IMR-90 (cell line): ENCODE measurements at regions not wholly inside any gene's neighbourhood (a gene's known extent, or its start where the extent isn't known, plus 50 kb on each side); places are given as distances from the start of the nearest gene placed in this dataset.
"Not testable (repeated sequence)": the region's sequence is repeated elsewhere in the genome, so short reads cannot be mapped to it uniquely, and the experiment has no call there.

Experiments
- ATAC-seq: fragments of 200-7000 bp; cut with Tn5 transposase; 2 replicates; pipeline ENCODE4 v1.9.1; 2020; ENCODE audit warnings: low read depth, mild to moderate bottlenecking, moderate library complexity
- BruUV-seq: library from RNA; stranded (reverse); fragments of 400-500 nt; replicated peaks from 2 replicates; lab custom pipeline; 2021; lab: Mats Ljungman, UMichigan
- CTCF ChIA-PET: fragments of 300-600 bp; formaldehyde crosslinking; extraction: SDS; loops from one replicate; lab custom pipeline; 2021; ENCODE audit warnings: antibody characterized with exemption; lab: Yijun Ruan, JAX
- POLR2A ChIA-PET: fragments of 300-600 bp; sonication (Branson Sonifier 250); formaldehyde crosslinking; loops from one replicate; lab custom pipeline; 2022; ENCODE audit warnings: antibody characterized with exemption; ENCODE audit not compliant: unreplicated experiment; lab: Charles Lee
- DNase-seq: peaks from one replicate; pipeline ENCODE4 v3.0.0; 2013
- H2AFZ ChIP-seq: replicated peaks from 2 replicates; pipeline ENCODE3; 2013; ENCODE audit warnings: low read length, mild to moderate bottlenecking; ENCODE audit not compliant: poor library complexity
- H2AK5ac ChIP-seq: 2 replicates; pipeline ENCODE4 v1.6.1; 2013; ENCODE audit warnings: low read depth, low read length, inconsistent platforms
- H2AK9ac ChIP-seq: replicated peaks from 2 replicates; pipeline ENCODE3; 2013; ENCODE audit warnings: mild to moderate bottlenecking, low read depth, low read length, moderate library complexity; ENCODE audit not compliant: poor library complexity
- H2BK120ac ChIP-seq: 2 replicates; pipeline ENCODE4 v1.6.1; 2013; ENCODE audit warnings: low read depth, low read length, inconsistent platforms
- H2BK15ac ChIP-seq: 3 replicates; pipeline ENCODE4 v1.6.1; 2013; ENCODE audit warnings: low read depth, low read length, inconsistent platforms
- H2BK20ac ChIP-seq: 2 replicates; pipeline ENCODE4 v1.6.1; 2013; ENCODE audit warnings: low read depth, mild to moderate bottlenecking, inconsistent platforms, low read length, moderate library complexity
- H2BK5ac ChIP-seq: 2 replicates; pipeline ENCODE4 v1.6.1; 2013; ENCODE audit warnings: mild to moderate bottlenecking, low read depth, low read length, inconsistent platforms; ENCODE audit not compliant: poor library complexity, severe bottlenecking
- H3K14ac ChIP-seq: replicated peaks from 2 replicates; pipeline ENCODE4 v1.6.1; 2013; ENCODE audit warnings: low read depth, low read length, inconsistent platforms
- H3K18ac ChIP-seq: 2 replicates; pipeline ENCODE4 v1.6.1; 2013; ENCODE audit warnings: low read depth, low read length, control low read depth
- H3K23ac ChIP-seq: 2 replicates; pipeline ENCODE4 v1.6.1; 2013; ENCODE audit warnings: low read depth, low read length, inconsistent platforms
- H3K27ac ChIP-seq: 2 replicates; pipeline ENCODE4 v1.5.1; 2013; ENCODE audit warnings: mild to moderate bottlenecking, control low read depth, low read length; ENCODE audit not compliant: insufficient read depth
- H3K27me3 ChIP-seq: 2 replicates; pipeline ENCODE4 v1.6.1; 2013; ENCODE audit warnings: low read length; ENCODE audit not compliant: control insufficient read depth, insufficient read depth
- H3K36me3 ChIP-seq: 2 replicates; pipeline ENCODE4 v1.6.1; 2013; ENCODE audit warnings: low read length, mixed read lengths; ENCODE audit not compliant: control insufficient read depth, insufficient read depth
- H3K4ac ChIP-seq: 2 replicates; pipeline ENCODE4 v1.6.1; 2013; ENCODE audit warnings: low read depth, low read length, inconsistent platforms
- H3K4me1 ChIP-seq: 2 replicates; pipeline ENCODE4 v1.6.1; 2013; ENCODE audit warnings: low read length, mixed read lengths; ENCODE audit not compliant: control insufficient read depth, insufficient read depth
- H3K4me2 ChIP-seq: 2 replicates; pipeline ENCODE4 v1.6.1; 2013; ENCODE audit warnings: low read depth, mild to moderate bottlenecking, control low read depth, low read length, moderate library complexity
- H3K4me3 ChIP-seq: 2 replicates; pipeline ENCODE4 v1.5.1; 2013; ENCODE audit warnings: low read depth, mild to moderate bottlenecking, control low read depth, low read length, moderate library complexity; ENCODE audit not compliant: insufficient read depth
- H3K56ac ChIP-seq: 2 replicates; pipeline ENCODE4 v1.6.1; 2013; ENCODE audit warnings: low read length, inconsistent platforms; ENCODE audit not compliant: insufficient read depth; ENCODE audit errors: extremely low read depth
- H3K79me1 ChIP-seq, 2 experiments: 2 replicates each; pipeline ENCODE4 v1.6.1; 2013; ENCODE audit warnings: low read length in 2 of 2, inconsistent platforms in 1 of 2, low read depth in 1 of 2
- H3K9ac ChIP-seq: 2 replicates; pipeline ENCODE4 v1.6.1; 2013; ENCODE audit warnings: low read depth, low read length, control low read depth
- H3K9me1 ChIP-seq: 2 replicates; pipeline ENCODE4 v1.6.1; 2013; ENCODE audit warnings: low read length, inconsistent platforms; ENCODE audit not compliant: insufficient read depth
- H3K9me3 ChIP-seq: 2 replicates; pipeline ENCODE4 v1.6.1; 2013; ENCODE audit warnings: low read length; ENCODE audit not compliant: control insufficient read depth, insufficient read depth
- H4K20me1 ChIP-seq: 2 replicates; pipeline ENCODE4 v1.6.1; 2013; ENCODE audit warnings: low read length, inconsistent platforms; ENCODE audit not compliant: insufficient read depth
- H4K5ac ChIP-seq: 2 replicates; pipeline ENCODE4 v1.6.1; 2013; ENCODE audit warnings: mild to moderate bottlenecking, low read depth, low read length, control low read depth
- H4K8ac ChIP-seq, 2 experiments: 2 replicates each; pipeline ENCODE4 v1.6.1; 2013; ENCODE audit warnings: low read depth in 2 of 2, low read length in 2 of 2, control low read depth in 1 of 2, inconsistent platforms in 1 of 2
- H4K91ac ChIP-seq: 2 replicates; pipeline ENCODE4 v1.6.1; 2013; ENCODE audit warnings: low read depth, low read length, inconsistent platforms; ENCODE audit not compliant: insufficient read depth
- WGBS, 2 experiments: methylation state at CpG; one replicate each; pipeline versions ENCODE4 v1.1.5 to v1.1.7; 2013; ENCODE audit warnings: missing lambda C conversion rate in 2 of 2; ENCODE audit not compliant: insufficient read length in 1 of 2; ENCODE audit errors: extremely low coverage in 2 of 2; 5-methylcytosine and 5-hydroxymethylcytosine counted together
- dilution Hi-C: fragments of 300-500 bp; cut with HindIII; formaldehyde crosslinking; loops from one replicate; pipeline ENCODE4 v1.14.3; 2018; ENCODE audit warnings: low sequenced_read_pairs; ENCODE audit not compliant: unreplicated experiment
- in situ Hi-C: fragments of 300-500 bp; cut with MboI; formaldehyde crosslinking; loops from 3 replicates; pipeline ENCODE4 v1.14.3; 2019; ENCODE audit warnings: low sequenced_read_pairs, inconsistent platforms, mixed read lengths
- intact Hi-C: fragments of 100-400 bp; cut with micrococcal nuclease; formaldehyde crosslinking; loops from 2 replicates; pipeline ENCODE4 v1.10.0; 2022

DNA sequence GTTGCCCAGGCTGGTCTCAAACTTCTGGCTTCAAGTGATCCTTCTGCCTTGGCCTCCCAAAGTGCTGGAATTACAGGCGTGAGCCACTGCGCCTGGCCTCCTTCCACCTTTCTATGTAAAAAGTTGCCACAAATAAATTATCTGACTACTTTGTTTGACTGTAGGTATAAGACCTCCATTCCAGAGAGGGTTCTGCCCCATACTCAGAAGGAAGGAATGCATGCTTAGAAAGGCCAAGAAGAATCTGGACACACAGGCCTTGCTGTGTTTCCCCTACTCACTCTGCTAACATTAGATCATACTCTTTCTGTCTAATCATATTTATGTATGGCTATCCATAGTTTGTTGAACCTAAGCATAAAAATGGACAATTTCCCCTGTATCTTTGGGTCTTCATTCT is 53.0 kb upstream of the SMCO4 start:
- WGBS, 2 experiments: no CpG with 5 or more reads among the region's 2 CpGs
- H2AK9ac ChIP-seq, H3K9me1 ChIP-seq, H3K23ac ChIP-seq, H2BK20ac ChIP-seq, CTCF ChIA-PET, H4K91ac ChIP-seq, POLR2A ChIA-PET, H2AFZ ChIP-seq, H3K4me1 ChIP-seq, H3K4ac ChIP-seq, BruUV-seq, H3K18ac ChIP-seq, H4K20me1 ChIP-seq, H3K27ac ChIP-seq, H3K79me1 ChIP-seq, H4K8ac ChIP-seq, H3K56ac ChIP-seq, H2AK5ac ChIP-seq, H2BK15ac ChIP-seq, H3K4me2 ChIP-seq, H2BK5ac ChIP-seq, ATAC-seq, intact Hi-C loops, H3K9me3 ChIP-seq, in situ Hi-C loops, H2BK120ac ChIP-seq, H3K9ac ChIP-seq, H3K4me3 ChIP-seq, H3K36me3 ChIP-seq, H4K5ac ChIP-seq, H3K14ac ChIP-seq, H3K27me3 ChIP-seq, dilution Hi-C loops: not testable (repeated sequence)
- peak; percentile 23 for DNase-seq
